ENCODE measurements at regions not wholly inside any gene's neighbourhood (a gene's known extent, or its start where the extent isn't known, plus 50 kb on each side); places are given as distances from the start of the nearest gene placed in this dataset.

DNA sequence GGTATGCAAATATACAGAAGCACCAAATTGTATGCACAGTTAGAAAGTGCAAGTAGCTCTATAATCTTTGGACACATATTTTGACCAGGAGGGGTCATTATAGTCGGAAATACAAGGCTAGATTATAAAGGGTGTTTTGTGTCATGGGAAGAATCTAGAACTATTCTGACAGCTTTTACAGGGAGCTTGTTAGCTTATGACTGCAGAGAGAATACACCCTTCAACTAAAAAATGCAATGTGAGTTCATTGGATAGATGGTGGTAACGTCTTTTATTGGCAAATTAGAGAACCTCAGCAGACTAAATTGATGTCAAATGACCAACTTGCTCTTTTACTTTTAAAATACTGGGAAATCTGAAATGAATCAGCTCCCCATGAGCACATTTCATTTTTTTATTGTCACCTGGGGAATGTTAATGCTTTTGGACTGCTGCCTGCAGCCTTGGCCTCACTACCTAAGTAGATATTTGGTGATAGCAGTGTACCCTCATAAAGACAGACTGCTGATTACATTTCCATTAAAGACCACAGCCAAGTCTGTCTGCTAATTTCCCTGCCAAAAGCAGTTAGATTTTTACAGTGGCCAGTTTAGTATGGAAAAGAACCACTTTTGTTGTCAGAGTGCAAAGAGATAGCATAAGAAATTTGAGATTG is 515.9 kb upstream of the DPPA4 start:
- H3K9me3 Mint-ChIP-seq: peaks cover 21% of the 10 kb centered on the region
- DNase-seq (ENCODE audit: low spot score): no peak

More for the DNA sequence above, 515.9 kb upstream of the DPPA4 start:
- Mint-ChIP-seq H3K4me3 (no peak overlapping the region), H3K4me1 (no peaks in the 10 kb centered on the region), H3K36me3 (peaks cover 12% of the 10 kb centered on the region), H3K27ac (no peak overlapping the region), H3K27me3 (ENCODE audit: low read depth) (peaks cover 2% of the 10 kb centered on the region; the same call in 1 of the 2 replicates)
- POLR2A ChIA-PET: no interaction called here
- CTCF ChIA-PET: no interaction called here
- no peak for ATAC-seq
- TF ChIP-seq JUN (CRISPR knock-in tag; IDR thresholded peaks at IDR 0.05): no peak
- TF ChIP-seq, protein P1, sequence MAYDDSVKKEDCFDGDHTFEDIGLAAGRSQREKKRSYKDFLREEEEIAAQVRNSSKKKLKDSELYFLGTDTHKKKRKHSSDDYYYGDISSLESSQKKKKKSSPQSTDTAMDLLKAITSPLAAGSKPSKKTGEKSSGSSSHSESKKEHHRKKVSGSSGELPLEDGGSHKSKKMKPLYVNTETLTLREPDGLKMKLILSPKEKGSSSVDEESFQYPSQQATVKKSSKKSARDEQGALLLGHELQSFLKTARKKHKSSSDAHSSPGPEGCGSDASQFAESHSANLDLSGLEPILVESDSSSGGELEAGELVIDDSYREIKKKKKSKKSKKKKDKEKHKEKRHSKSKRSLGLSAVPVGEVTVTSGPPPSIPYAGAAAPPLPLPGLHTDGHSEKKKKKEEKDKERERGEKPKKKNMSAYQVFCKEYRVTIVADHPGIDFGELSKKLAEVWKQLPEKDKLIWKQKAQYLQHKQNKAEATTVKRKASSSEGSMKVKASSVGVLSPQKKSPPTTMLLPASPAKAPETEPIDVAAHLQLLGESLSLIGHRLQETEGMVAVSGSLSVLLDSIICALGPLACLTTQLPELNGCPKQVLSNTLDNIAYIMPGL (CRISPR knock-in tag; IDR thresholded peaks at IDR 0.05): no peak
- no peak for TF ChIP-seq PRRX2 (CRISPR knock-in tag; IDR thresholded peaks at IDR 0.05)
- TF ChIP-seq, protein P2, sequence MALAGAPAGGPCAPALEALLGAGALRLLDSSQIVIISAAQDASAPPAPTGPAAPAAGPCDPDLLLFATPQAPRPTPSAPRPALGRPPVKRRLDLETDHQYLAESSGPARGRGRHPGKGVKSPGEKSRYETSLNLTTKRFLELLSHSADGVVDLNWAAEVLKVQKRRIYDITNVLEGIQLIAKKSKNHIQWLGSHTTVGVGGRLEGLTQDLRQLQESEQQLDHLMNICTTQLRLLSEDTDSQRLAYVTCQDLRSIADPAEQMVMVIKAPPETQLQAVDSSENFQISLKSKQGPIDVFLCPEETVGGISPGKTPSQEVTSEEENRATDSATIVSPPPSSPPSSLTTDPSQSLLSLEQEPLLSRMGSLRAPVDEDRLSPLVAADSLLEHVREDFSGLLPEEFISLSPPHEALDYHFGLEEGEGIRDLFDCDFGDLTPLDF (CRISPR knock-in tag; IDR thresholded peaks at IDR 0.05): no peak
- TF ChIP-seq GABPB1 (CRISPR knock-in tag; IDR thresholded peaks at IDR 0.05): no peak
- TF ChIP-seq, protein P3, sequence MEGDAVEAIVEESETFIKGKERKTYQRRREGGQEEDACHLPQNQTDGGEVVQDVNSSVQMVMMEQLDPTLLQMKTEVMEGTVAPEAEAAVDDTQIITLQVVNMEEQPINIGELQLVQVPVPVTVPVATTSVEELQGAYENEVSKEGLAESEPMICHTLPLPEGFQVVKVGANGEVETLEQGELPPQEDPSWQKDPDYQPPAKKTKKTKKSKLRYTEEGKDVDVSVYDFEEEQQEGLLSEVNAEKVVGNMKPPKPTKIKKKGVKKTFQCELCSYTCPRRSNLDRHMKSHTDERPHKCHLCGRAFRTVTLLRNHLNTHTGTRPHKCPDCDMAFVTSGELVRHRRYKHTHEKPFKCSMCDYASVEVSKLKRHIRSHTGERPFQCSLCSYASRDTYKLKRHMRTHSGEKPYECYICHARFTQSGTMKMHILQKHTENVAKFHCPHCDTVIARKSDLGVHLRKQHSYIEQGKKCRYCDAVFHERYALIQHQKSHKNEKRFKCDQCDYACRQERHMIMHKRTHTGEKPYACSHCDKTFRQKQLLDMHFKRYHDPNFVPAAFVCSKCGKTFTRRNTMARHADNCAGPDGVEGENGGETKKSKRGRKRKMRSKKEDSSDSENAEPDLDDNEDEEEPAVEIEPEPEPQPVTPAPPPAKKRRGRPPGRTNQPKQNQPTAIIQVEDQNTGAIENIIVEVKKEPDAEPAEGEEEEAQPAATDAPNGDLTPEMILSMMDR (IDR thresholded peaks at IDR 0.05): no peak
- TF ChIP-seq NR2C2 (CRISPR knock-in tag; IDR thresholded peaks at IDR 0.05): no peak
- TF ChIP-seq, protein P4, sequence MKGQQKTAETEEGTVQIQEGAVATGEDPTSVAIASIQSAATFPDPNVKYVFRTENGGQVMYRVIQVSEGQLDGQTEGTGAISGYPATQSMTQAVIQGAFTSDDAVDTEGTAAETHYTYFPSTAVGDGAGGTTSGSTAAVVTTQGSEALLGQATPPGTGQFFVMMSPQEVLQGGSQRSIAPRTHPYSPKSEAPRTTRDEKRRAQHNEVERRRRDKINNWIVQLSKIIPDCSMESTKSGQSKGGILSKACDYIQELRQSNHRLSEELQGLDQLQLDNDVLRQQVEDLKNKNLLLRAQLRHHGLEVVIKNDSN (CRISPR knock-in tag; IDR thresholded peaks at IDR 0.05): no peak
- TF ChIP-seq, protein P5, sequence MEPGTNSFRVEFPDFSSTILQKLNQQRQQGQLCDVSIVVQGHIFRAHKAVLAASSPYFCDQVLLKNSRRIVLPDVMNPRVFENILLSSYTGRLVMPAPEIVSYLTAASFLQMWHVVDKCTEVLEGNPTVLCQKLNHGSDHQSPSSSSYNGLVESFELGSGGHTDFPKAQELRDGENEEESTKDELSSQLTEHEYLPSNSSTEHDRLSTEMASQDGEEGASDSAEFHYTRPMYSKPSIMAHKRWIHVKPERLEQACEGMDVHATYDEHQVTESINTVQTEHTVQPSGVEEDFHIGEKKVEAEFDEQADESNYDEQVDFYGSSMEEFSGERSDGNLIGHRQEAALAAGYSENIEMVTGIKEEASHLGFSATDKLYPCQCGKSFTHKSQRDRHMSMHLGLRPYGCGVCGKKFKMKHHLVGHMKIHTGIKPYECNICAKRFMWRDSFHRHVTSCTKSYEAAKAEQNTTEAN (CRISPR knock-in tag; IDR thresholded peaks at IDR 0.05): no peak
- TF ChIP-seq, protein P6, sequence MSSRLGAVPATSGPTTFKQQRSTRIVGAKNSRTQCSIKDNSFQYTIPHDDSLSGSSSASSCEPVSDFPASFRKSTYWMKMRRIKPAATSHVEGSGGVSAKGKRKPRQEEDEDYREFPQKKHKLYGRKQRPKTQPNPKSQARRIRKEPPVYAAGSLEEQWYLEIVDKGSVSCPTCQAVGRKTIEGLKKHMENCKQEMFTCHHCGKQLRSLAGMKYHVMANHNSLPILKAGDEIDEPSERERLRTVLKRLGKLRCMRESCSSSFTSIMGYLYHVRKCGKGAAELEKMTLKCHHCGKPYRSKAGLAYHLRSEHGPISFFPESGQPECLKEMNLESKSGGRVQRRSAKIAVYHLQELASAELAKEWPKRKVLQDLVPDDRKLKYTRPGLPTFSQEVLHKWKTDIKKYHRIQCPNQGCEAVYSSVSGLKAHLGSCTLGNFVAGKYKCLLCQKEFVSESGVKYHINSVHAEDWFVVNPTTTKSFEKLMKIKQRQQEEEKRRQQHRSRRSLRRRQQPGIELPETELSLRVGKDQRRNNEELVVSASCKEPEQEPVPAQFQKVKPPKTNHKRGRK (CRISPR knock-in tag; IDR thresholded peaks at IDR 0.05; ENCODE audit: borderline replicate concordance): no peak
- TF ChIP-seq, protein P7, sequence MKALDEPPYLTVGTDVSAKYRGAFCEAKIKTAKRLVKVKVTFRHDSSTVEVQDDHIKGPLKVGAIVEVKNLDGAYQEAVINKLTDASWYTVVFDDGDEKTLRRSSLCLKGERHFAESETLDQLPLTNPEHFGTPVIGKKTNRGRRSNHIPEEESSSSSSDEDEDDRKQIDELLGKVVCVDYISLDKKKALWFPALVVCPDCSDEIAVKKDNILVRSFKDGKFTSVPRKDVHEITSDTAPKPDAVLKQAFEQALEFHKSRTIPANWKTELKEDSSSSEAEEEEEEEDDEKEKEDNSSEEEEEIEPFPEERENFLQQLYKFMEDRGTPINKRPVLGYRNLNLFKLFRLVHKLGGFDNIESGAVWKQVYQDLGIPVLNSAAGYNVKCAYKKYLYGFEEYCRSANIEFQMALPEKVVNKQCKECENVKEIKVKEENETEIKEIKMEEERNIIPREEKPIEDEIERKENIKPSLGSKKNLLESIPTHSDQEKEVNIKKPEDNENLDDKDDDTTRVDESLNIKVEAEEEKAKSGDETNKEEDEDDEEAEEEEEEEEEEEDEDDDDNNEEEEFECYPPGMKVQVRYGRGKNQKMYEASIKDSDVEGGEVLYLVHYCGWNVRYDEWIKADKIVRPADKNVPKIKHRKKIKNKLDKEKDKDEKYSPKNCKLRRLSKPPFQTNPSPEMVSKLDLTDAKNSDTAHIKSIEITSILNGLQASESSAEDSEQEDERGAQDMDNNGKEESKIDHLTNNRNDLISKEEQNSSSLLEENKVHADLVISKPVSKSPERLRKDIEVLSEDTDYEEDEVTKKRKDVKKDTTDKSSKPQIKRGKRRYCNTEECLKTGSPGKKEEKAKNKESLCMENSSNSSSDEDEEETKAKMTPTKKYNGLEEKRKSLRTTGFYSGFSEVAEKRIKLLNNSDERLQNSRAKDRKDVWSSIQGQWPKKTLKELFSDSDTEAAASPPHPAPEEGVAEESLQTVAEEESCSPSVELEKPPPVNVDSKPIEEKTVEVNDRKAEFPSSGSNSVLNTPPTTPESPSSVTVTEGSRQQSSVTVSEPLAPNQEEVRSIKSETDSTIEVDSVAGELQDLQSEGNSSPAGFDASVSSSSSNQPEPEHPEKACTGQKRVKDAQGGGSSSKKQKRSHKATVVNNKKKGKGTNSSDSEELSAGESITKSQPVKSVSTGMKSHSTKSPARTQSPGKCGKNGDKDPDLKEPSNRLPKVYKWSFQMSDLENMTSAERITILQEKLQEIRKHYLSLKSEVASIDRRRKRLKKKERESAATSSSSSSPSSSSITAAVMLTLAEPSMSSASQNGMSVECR (CRISPR knock-in tag; IDR thresholded peaks at IDR 0.05; ENCODE audit: borderline replicate concordance): no peak
- no peak for TF ChIP-seq NR1H2 (CRISPR knock-in tag; IDR thresholded peaks at IDR 0.05)
- TF ChIP-seq, protein P8, sequence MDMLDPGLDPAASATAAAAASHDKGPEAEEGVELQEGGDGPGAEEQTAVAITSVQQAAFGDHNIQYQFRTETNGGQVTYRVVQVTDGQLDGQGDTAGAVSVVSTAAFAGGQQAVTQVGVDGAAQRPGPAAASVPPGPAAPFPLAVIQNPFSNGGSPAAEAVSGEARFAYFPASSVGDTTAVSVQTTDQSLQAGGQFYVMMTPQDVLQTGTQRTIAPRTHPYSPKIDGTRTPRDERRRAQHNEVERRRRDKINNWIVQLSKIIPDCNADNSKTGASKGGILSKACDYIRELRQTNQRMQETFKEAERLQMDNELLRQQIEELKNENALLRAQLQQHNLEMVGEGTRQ (CRISPR knock-in tag; IDR thresholded peaks at IDR 0.05): no peak
- no peak for TF ChIP-seq FOXP1 (CRISPR knock-in tag; IDR thresholded peaks at IDR 0.05; ENCODE audit: borderline replicate concordance)
- no peak for TF ChIP-seq OVOL2 (CRISPR knock-in tag; IDR thresholded peaks at IDR 0.05; ENCODE audit: borderline replicate concordance)

Data from WTC11 (cell line).